HCT116 (cell line): ENCODE measurements at regions not wholly inside any gene's neighbourhood (a gene's known extent, or its start where the extent isn't known, plus 50 kb on each side); places are given as distances from the start of the nearest gene placed in this dataset.

Experiments used
- ATAC-seq: fragments of 200-7000 bp; cut with Tn5 transposase; 2 replicates; pipeline ENCODE4 v1.9.1; 2020; ENCODE audit warnings: mild to moderate bottlenecking, moderate library complexity
- BruUV-seq: library from RNA; stranded (reverse); fragments of 400-500 nt; replicated peaks from 2 replicates; lab custom pipeline; 2021; lab: Mats Ljungman, UMichigan
- CTCF ChIA-PET: fragments of 300-600 bp; sonication (Branson Sonifier 250); formaldehyde crosslinking; loops from one replicate; lab custom pipeline; 2021; ENCODE audit warnings: antibody characterized with exemption; lab: Charles Lee
- POLR2A ChIA-PET: fragments of 300-600, 350-600 bp; sonication (Branson Sonifier 250); formaldehyde crosslinking; loops from one replicate; lab custom pipeline; 2021; ENCODE audit warnings: antibody characterized with exemption; lab: Charles Lee
- RAD21 ChIA-PET, 2 experiments: fragments of 300-600 bp; sonication (Branson Sonifier 250); formaldehyde crosslinking; loops; one replicate each; lab custom pipeline; 2023; ENCODE audit warnings: low total read pairs in 2 of 2; ENCODE audit not compliant: uncharacterized antibody in 2 of 2, unreplicated experiment in 2 of 2, low non-redundant PET in 1 of 2; lab: Charles Lee
- DNase-seq: peaks from one replicate; pipeline ENCODE4 v3.0.0-alpha.2; 2010; ENCODE audit warnings: low read depth, low spot score
- H2AFZ ChIP-seq: fragments of 200-600 bp; shearing (Covaris generic), sonication (generic); 2 replicates; pipeline ENCODE4 v1.6.1; 2017; ENCODE audit warnings: low read depth, mixed run types, mixed read lengths, antibody characterized with exemption, low read length; ENCODE audit not compliant: poor library complexity, severe bottlenecking
- H3K27ac ChIP-seq: 2 replicates; pipeline ENCODE4 v1.5.1; 2012; ENCODE audit warnings: low read depth, low read length
- H3K27me3 ChIP-seq: fragments of 200-600 bp; sonication (generic); 2 replicates; pipeline ENCODE4 v1.6.1; 2016; ENCODE audit warnings: mixed run types, low read length, mixed read lengths; ENCODE audit not compliant: insufficient read depth
- H3K36me3 ChIP-seq, 2 experiments: fragments of 200-500 bp in 1 of 2; fragments of 200-600 bp in 1 of 2; sonication (Bioruptor generic) in 1 of 2; sonication (generic) in 1 of 2; 2 replicates each; pipeline versions ENCODE4 v1.5.1 to v1.6.1; 2014 to 2016; ENCODE audit warnings: low read length in 2 of 2, inconsistent platforms in 1 of 2, mixed read lengths in 1 of 2, mixed run types in 1 of 2; ENCODE audit not compliant: insufficient read depth in 2 of 2, control insufficient read depth in 1 of 2
- H3K4me1 ChIP-seq, 2 experiments: fragments of 200-600 bp in 1 of 2; sonication (generic) in 1 of 2; 2 replicates each; pipeline versions ENCODE4 v1.5.1 to v1.6.1; 2012 to 2017; ENCODE audit warnings: low read length in 2 of 2, inconsistent platforms in 1 of 2, mild to moderate bottlenecking in 1 of 2, mixed read lengths in 1 of 2, mixed run types in 1 of 2, moderate library complexity in 1 of 2; ENCODE audit not compliant: insufficient read depth in 2 of 2, control insufficient read depth in 1 of 2
- H3K4me2 ChIP-seq: fragments of 200-600 bp; sonication (generic); 2 replicates; pipeline ENCODE4 v1.6.1; 2017; ENCODE audit warnings: mixed run types, low read length, mixed read lengths
- H3K4me3 ChIP-seq, 2 experiments: fragments of 200-600 bp in 1 of 2; sonication (generic) in 1 of 2; replicated peaks in 1 of 2; 2 replicates each; pipeline ENCODE4 v1.5.1; 2011 to 2016; ENCODE audit warnings: low read length in 2 of 2, control low read depth in 1 of 2, low read depth in 1 of 2, mild to moderate bottlenecking in 1 of 2, mixed read lengths in 1 of 2, mixed run types in 1 of 2
- H3K79me2 ChIP-seq: fragments of 200-600 bp; sonication (generic); 2 replicates; pipeline ENCODE4 v1.6.1; 2017; ENCODE audit warnings: mild to moderate bottlenecking, mixed run types, low read length, moderate library complexity, mixed read lengths; ENCODE audit not compliant: insufficient read depth
- H3K9ac ChIP-seq: fragments of 200-600 bp; sonication (generic); 2 replicates; pipeline ENCODE4 v1.6.1; 2016; ENCODE audit warnings: low read length, mixed read lengths
- H3K9me2 ChIP-seq: fragments of 200-600 bp; sonication (generic), shearing (Covaris generic); 2 replicates; pipeline ENCODE4 v1.6.1; 2017; ENCODE audit warnings: mixed run types, mild to moderate bottlenecking, moderate library complexity; ENCODE audit not compliant: insufficient read depth
- H3K9me3 ChIP-seq, 2 experiments: fragments of 200-500 bp in 1 of 2; fragments of 200-600 bp in 1 of 2; sonication (Bioruptor generic) in 1 of 2; sonication (generic) in 1 of 2; 2 replicates each; pipeline ENCODE4 v1.6.1; 2014 to 2017; ENCODE audit warnings: low read length in 2 of 2, mixed read lengths in 2 of 2, inconsistent platforms in 1 of 2, low read depth in 1 of 2, mild to moderate bottlenecking in 1 of 2, mixed run types in 1 of 2, moderate library complexity in 1 of 2; ENCODE audit not compliant: control insufficient read depth in 1 of 2, insufficient read depth in 1 of 2
- H4K20me1 ChIP-seq: fragments of 200-600 bp; sonication (generic), shearing (Covaris generic); 2 replicates; pipeline ENCODE4 v1.6.1; 2017; ENCODE audit warnings: mixed run types, mild to moderate bottlenecking, moderate library complexity; ENCODE audit not compliant: insufficient read depth
- CBX3 ChIP-seq: IDR thresholded peaks from 2 replicates; pipeline ENCODE4 v1.6.1; 2012; ENCODE audit warnings: low read depth
- EZH2phosphoT487 ChIP-seq: fragments of 200-600 bp; IDR thresholded peaks from 2 replicates; pipeline ENCODE4 v1.6.1; 2018; ENCODE audit warnings: antibody characterized with exemption, borderline replicate concordance
- FOSL1 ChIP-seq: IDR thresholded peaks from 2 replicates; pipeline ENCODE4 v1.6.1; 2012; ENCODE audit warnings: low read depth
- JUND ChIP-seq: IDR thresholded peaks from 2 replicates; pipeline ENCODE4 v1.6.1; 2012
- SIN3A ChIP-seq: IDR thresholded peaks from 2 replicates; pipeline ENCODE4 v1.6.1; 2012; ENCODE audit warnings: low read depth
- SP1 ChIP-seq: IDR thresholded peaks from 2 replicates; pipeline ENCODE4 v1.6.1; 2012; ENCODE audit warnings: low read depth
- TCF7L2 ChIP-seq: IDR thresholded peaks from 2 replicates; pipeline ENCODE4 v1.7.0; 2011; ENCODE audit warnings: borderline replicate concordance, inconsistent platforms; ENCODE audit not compliant: insufficient read depth, insufficient read length; ENCODE audit errors: extremely low read depth
- ZFX ChIP-seq: fragments of 450-650 bp; IDR thresholded peaks from 2 replicates; pipeline ENCODE4 v1.6.1; 2017
- intact Hi-C: fragments of 100-400 bp; cut with micrococcal nuclease; formaldehyde crosslinking; loops from 2 replicates; pipeline ENCODE4 v1.10.0; 2022
- TF ChIP-seq, protein P1 (sequence below), 3 experiments: fragments of 200-600 bp in 1 of 3; sonication (generic) in 1 of 3; IDR thresholded peaks in 2 of 3; conservative IDR thresholded peaks in 1 of 3; 2 replicates each; pipeline ENCODE4 v1.5.1; 2012 to 2017; ENCODE audit warnings: low read depth in 2 of 3, low read length in 2 of 3, antibody characterized with exemption in 1 of 3, borderline replicate concordance in 1 of 3, control low read depth in 1 of 3, mild to moderate bottlenecking in 1 of 3, mixed read lengths in 1 of 3, mixed run types in 1 of 3, moderate library complexity in 1 of 3; ENCODE audit not compliant: insufficient read depth in 1 of 3
- TF ChIP-seq, protein P2 (sequence below): IDR thresholded peaks from 2 replicates; pipeline ENCODE4 v1.6.1; 2012
- TF ChIP-seq, protein P3 (sequence below): IDR thresholded peaks from 2 replicates; pipeline ENCODE4 v1.6.1; 2012; ENCODE audit warnings: low read depth
- TF ChIP-seq, protein P4 (sequence below): IDR thresholded peaks from 2 replicates; pipeline ENCODE4 v1.6.1; 2011; ENCODE audit warnings: mild to moderate bottlenecking, low read length, moderate library complexity; ENCODE audit not compliant: insufficient replicate concordance; ENCODE audit errors: extremely low read depth
- TF ChIP-seq, protein P5 (sequence below): IDR thresholded peaks from 2 replicates; pipeline ENCODE4 v1.6.1; 2012

DNA sequence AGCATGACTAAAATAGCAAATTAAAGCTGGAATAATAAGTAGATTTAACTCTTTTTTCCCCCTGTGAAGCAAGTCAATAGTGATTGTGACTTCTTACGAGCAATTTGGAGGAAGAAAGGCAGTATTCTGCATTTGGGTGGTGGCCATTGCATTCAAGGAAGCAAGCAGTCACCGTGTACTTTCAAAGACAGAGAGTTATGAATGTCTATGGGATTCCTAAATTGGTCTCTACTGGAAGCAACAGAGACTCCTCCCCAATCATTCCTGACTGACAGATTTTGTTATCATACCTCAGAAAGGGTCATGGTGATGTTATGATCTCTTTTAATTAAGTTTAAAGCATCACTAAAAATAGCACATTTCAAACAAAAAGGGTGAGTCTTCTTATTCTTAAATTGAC lies 287.2 kb upstream of the KITLG start:
- H2AFZ ChIP-seq = peak overlapping the region; percentile 58
- no peak for TF ChIP-seq CBX3
- TF ChIP-seq, all 23 proteins: peak for 0
- ATAC-seq = no peak
- CTCF ChIA-PET = no interaction called here
- no peak for DNase-seq
- no peaks in the 10 kb centered on the region for H3K4me1 ChIP-seq
- no peaks in the 10 kb centered on the region for H3K9me2 ChIP-seq
- no peaks in the 10 kb centered on the region for H3K79me2 ChIP-seq
- no peaks in the 10 kb centered on the region for H3K27me3 ChIP-seq
- RAD21 ChIA-PET = no interaction called here
- H3K27ac ChIP-seq = no peak overlapping the region
- H4K20me1 ChIP-seq = no peaks in the 10 kb centered on the region
- no peak overlapping the region for H3K9ac ChIP-seq
- intact Hi-C loops = no loop called here
- no peaks in the 10 kb centered on the region for H3K36me3 ChIP-seq
- no peaks in the 10 kb centered on the region for H3K9me3 ChIP-seq
- POLR2A ChIA-PET = interaction anchor here (1.8 kb wide), 1 partner anchor 8 kb away, joined by 3 read pairs; no protein-coding TSS in a partner anchor
- H3K4me3 ChIP-seq = no peak overlapping the region
- no peak overlapping the region for H3K4me2 ChIP-seq
- BruUV-seq = no TSS peak

DNA sequence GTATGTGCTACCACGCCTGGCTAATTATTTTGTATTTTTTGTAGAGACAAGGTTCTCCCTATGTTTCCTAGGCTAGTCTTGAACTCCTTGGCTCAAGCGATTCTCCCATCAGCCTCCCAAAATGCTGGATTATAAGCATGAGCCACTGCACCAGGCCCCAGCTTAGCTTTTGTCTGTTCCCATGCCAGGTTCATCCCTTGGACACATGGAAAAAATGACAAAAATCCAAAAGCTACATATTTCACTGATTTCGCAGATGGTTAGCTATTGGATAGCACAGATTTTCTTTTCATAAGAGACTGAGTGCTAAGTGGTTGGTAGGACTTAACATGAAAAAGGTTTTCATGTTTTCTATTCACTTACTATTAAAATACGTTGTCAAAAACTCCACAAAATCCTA lies 286.6 kb upstream of the KITLG start:
- Histone ChIP-seq H2AFZ (no peak overlapping the region), H3K9ac (no peak overlapping the region), H3K27me3 (no peaks in the 10 kb centered on the region), H3K9me3 (no peaks in the 10 kb centered on the region), H3K9me2 (no peaks in the 10 kb centered on the region), H3K36me3 (no peaks in the 10 kb centered on the region), H3K4me3 (no peak overlapping the region), H4K20me1 (no peaks in the 10 kb centered on the region), H3K27ac (no peak overlapping the region), H3K4me1 (no peaks in the 10 kb centered on the region), H3K79me2 (no peaks in the 10 kb centered on the region), H3K4me2 (no peak overlapping the region)
- ChIA-PET RAD21 (no interaction called here), CTCF (no interaction called here), POLR2A (no interaction called here)
- BruUV-seq = no TSS peak
- intact Hi-C loops = no loop called here
- ATAC-seq = no peak
- DNase-seq = no peak
- TF ChIP-seq JUND = no peak
- no peak for TF ChIP-seq SIN3A
- no peak for TF ChIP-seq EZH2phosphoT487
- TF ChIP-seq, protein P1, sequence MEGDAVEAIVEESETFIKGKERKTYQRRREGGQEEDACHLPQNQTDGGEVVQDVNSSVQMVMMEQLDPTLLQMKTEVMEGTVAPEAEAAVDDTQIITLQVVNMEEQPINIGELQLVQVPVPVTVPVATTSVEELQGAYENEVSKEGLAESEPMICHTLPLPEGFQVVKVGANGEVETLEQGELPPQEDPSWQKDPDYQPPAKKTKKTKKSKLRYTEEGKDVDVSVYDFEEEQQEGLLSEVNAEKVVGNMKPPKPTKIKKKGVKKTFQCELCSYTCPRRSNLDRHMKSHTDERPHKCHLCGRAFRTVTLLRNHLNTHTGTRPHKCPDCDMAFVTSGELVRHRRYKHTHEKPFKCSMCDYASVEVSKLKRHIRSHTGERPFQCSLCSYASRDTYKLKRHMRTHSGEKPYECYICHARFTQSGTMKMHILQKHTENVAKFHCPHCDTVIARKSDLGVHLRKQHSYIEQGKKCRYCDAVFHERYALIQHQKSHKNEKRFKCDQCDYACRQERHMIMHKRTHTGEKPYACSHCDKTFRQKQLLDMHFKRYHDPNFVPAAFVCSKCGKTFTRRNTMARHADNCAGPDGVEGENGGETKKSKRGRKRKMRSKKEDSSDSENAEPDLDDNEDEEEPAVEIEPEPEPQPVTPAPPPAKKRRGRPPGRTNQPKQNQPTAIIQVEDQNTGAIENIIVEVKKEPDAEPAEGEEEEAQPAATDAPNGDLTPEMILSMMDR (IDR thresholded peaks at IDR 0.05 in 2 of 3, conservative IDR thresholded peaks at IDR 0.05 in 1 of 3; ENCODE audit: borderline replicate concordance in 1 of 3, insufficient read depth in 1 of 3, low read depth in 2 of 3, low read length in 2 of 3) = no peak
- TF ChIP-seq, protein P2, sequence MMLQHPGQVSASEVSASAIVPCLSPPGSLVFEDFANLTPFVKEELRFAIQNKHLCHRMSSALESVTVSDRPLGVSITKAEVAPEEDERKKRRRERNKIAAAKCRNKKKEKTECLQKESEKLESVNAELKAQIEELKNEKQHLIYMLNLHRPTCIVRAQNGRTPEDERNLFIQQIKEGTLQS = no peak
- TF ChIP-seq TCF7L2 = no peak
- TF ChIP-seq, protein P3, sequence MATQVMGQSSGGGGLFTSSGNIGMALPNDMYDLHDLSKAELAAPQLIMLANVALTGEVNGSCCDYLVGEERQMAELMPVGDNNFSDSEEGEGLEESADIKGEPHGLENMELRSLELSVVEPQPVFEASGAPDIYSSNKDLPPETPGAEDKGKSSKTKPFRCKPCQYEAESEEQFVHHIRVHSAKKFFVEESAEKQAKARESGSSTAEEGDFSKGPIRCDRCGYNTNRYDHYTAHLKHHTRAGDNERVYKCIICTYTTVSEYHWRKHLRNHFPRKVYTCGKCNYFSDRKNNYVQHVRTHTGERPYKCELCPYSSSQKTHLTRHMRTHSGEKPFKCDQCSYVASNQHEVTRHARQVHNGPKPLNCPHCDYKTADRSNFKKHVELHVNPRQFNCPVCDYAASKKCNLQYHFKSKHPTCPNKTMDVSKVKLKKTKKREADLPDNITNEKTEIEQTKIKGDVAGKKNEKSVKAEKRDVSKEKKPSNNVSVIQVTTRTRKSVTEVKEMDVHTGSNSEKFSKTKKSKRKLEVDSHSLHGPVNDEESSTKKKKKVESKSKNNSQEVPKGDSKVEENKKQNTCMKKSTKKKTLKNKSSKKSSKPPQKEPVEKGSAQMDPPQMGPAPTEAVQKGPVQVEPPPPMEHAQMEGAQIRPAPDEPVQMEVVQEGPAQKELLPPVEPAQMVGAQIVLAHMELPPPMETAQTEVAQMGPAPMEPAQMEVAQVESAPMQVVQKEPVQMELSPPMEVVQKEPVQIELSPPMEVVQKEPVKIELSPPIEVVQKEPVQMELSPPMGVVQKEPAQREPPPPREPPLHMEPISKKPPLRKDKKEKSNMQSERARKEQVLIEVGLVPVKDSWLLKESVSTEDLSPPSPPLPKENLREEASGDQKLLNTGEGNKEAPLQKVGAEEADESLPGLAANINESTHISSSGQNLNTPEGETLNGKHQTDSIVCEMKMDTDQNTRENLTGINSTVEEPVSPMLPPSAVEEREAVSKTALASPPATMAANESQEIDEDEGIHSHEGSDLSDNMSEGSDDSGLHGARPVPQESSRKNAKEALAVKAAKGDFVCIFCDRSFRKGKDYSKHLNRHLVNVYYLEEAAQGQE = no peak
- no peak for TF ChIP-seq ZFX
- TF ChIP-seq CBX3 = no peak
- TF ChIP-seq, protein P4, sequence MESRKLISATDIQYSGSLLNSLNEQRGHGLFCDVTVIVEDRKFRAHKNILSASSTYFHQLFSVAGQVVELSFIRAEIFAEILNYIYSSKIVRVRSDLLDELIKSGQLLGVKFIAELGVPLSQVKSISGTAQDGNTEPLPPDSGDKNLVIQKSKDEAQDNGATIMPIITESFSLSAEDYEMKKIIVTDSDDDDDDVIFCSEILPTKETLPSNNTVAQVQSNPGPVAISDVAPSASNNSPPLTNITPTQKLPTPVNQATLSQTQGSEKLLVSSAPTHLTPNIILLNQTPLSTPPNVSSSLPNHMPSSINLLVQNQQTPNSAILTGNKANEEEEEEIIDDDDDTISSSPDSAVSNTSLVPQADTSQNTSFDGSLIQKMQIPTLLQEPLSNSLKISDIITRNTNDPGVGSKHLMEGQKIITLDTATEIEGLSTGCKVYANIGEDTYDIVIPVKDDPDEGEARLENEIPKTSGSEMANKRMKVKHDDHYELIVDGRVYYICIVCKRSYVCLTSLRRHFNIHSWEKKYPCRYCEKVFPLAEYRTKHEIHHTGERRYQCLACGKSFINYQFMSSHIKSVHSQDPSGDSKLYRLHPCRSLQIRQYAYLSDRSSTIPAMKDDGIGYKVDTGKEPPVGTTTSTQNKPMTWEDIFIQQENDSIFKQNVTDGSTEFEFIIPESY = no peak
- TF ChIP-seq, protein P5, sequence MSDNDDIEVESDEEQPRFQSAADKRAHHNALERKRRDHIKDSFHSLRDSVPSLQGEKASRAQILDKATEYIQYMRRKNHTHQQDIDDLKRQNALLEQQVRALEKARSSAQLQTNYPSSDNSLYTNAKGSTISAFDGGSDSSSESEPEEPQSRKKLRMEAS = no peak
- no peak for TF ChIP-seq SP1
- TF ChIP-seq FOSL1 = no peak
